ENCODE measurements at regions not wholly inside any gene's neighbourhood (a gene's known extent, or its start where the extent isn't known, plus 50 kb on each side); places are given as distances from the start of the nearest gene placed in this dataset.

GRCh38 chr15:35974052-35974451, 428.1 kb upstream of the DPH6 start:
- TF ChIP-seq, protein P1, sequence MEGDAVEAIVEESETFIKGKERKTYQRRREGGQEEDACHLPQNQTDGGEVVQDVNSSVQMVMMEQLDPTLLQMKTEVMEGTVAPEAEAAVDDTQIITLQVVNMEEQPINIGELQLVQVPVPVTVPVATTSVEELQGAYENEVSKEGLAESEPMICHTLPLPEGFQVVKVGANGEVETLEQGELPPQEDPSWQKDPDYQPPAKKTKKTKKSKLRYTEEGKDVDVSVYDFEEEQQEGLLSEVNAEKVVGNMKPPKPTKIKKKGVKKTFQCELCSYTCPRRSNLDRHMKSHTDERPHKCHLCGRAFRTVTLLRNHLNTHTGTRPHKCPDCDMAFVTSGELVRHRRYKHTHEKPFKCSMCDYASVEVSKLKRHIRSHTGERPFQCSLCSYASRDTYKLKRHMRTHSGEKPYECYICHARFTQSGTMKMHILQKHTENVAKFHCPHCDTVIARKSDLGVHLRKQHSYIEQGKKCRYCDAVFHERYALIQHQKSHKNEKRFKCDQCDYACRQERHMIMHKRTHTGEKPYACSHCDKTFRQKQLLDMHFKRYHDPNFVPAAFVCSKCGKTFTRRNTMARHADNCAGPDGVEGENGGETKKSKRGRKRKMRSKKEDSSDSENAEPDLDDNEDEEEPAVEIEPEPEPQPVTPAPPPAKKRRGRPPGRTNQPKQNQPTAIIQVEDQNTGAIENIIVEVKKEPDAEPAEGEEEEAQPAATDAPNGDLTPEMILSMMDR (IDR thresholded peaks at IDR 0.05; ENCODE audit: low read depth, low read length, poor library complexity, severe bottlenecking), result no peak
- no peak for TF ChIP-seq EZH2phosphoT487 (IDR thresholded peaks at IDR 0.05; ENCODE audit: borderline replicate concordance, low read length)
